Gastroesophageal sphincter (tissue), 3 donors: ENCODE measurements at regions not wholly inside any gene's neighbourhood (a gene's known extent, or its start where the extent isn't known, plus 50 kb on each side); places are given as distances from the start of the nearest gene placed in this dataset.

Source experiments
- CTCF ChIP-seq, 4 experiments: fragments of 200-600 bp in 2 of 4; fragments of 450-650 bp in 2 of 4; sonication (generic) in 1 of 4; IDR thresholded peaks; one replicate each; pipeline ENCODE4 v1.5.1; 2017 to 2019; ENCODE audit warnings: antibody characterized with exemption in 4 of 4, mild to moderate bottlenecking in 2 of 4, moderate library complexity in 2 of 4
- EP300 ChIP-seq: sonication (generic); formaldehyde crosslinking; IDR thresholded peaks from one replicate; pipeline ENCODE4 v1.6.1; 2017; ENCODE audit warnings: antibody characterized with exemption, mild to moderate bottlenecking

GRCh38 chr5:67643536-67643935, 446.9 kb upstream of the CD180 start:
- no peak for TF ChIP-seq CTCF (IDR thresholded peaks at IDR 0.05)
- no peak for TF ChIP-seq EP300
